ENCODE measurements at regions not wholly inside any gene's neighbourhood (a gene's known extent, or its start where the extent isn't known, plus 50 kb on each side); places are given as distances from the start of the nearest gene placed in this dataset.
A peak's percentile ranks its signal among the peaks of the same experiment; 100 is the strongest.

DNA sequence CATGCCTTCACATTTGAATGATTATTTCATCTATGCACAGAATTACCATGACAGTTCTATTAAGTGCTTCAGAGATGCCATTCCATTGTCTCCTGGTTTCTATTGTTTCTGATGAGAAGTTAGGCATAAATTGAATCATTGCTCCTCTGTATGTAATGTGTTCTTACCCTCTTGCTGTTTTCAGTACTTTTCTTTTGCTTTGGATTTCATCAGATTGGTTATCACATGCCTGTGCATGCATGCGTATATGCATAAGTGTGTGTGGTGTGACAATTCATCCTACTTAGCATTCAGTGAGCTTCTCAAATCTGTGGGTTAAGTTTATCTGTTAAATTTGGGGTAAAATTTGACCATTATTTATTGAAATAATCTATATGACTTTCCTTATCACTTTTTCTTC, 263.3 kb upstream of the RND3 start:
- Histone ChIP-seq H3K4me2 (ENCODE audit: unreplicated experiment) (no peak overlapping the region), H3K79me2 (ENCODE audit: insufficient read depth) (no peaks in the 10 kb centered on the region), H4K20me1 (ENCODE audit: insufficient read depth) (no peaks in the 10 kb centered on the region), H2AFZ (no peak overlapping the region), H3K9me2 (ENCODE audit: insufficient read depth) (no peaks in the 10 kb centered on the region), H3K27me3 (replicated peaks; ENCODE audit: insufficient read depth) (no peaks in the 10 kb centered on the region), H3K27ac (no peak overlapping the region), H3K36me3 (ENCODE audit: low read depth) (no peaks in the 10 kb centered on the region), H3K4me1 (ENCODE audit: insufficient read depth) (no peaks in the 10 kb centered on the region), H3K9me3 (ENCODE audit: low read depth) (no peaks in the 10 kb centered on the region), H3K4me3 (no peak overlapping the region), H3F3A (ENCODE audit: insufficient read depth) (no peaks in the 10 kb centered on the region), H3K9ac (no peak overlapping the region)
- no peak for TF ChIP-seq EZH2 (IDR thresholded peaks at IDR 0.05; ENCODE audit: insufficient read depth, poor library complexity, severe bottlenecking)
- no peak for TF ChIP-seq EZH2phosphoT487 (IDR thresholded peaks at IDR 0.05; ENCODE audit: insufficient read depth, low read depth)
- WGBS, 2 experiments (ENCODE audit: low coverage in 1 of 2, low lambda C conversion rate in 2 of 2, missing lambda C conversion rate in 2 of 2): 100% methylated on average over 1 of the region's 1 CpG
- DNase-seq: no peak
- in situ Hi-C loops (cut with MboI): no loop called here

DNA sequence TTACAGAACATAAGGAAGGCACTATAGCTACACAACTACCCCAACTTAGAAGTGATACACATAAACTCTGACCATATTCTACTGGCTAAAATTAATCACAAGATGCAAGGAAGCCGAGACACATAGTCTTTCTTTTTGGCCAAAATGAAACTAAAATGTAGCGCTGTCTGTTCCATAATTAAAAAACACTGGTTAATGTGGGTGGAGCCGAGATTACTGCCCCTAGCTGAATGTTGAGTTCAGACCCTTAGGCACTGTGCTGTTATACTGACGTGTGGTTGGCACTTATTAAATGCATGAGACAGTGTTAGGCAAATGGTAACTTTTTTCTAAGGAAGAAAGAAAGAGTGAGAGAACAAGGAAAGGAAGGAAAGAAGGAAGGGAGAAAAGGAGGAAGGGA, 254.6 kb upstream of the RND3 start:
- H3K4me1 ChIP-seq (ENCODE audit: insufficient read depth): no peaks in the 10 kb centered on the region
- peak overlapping the region; percentile 88 for H2AFZ ChIP-seq
- peak overlapping the region; percentile 73 for H3K4me2 ChIP-seq (ENCODE audit: unreplicated experiment)
- in situ Hi-C loops (cut with MboI): no loop called here
- no peaks in the 10 kb centered on the region for H4K20me1 ChIP-seq (ENCODE audit: insufficient read depth)
- no peak overlapping the region for H3K27ac ChIP-seq
- H3K27me3 ChIP-seq (replicated peaks; ENCODE audit: insufficient read depth): no peaks in the 10 kb centered on the region
- no peaks in the 10 kb centered on the region for H3K79me2 ChIP-seq (ENCODE audit: insufficient read depth)
- H3K36me3 ChIP-seq (ENCODE audit: low read depth): no peaks in the 10 kb centered on the region
- peak overlapping the region; percentile 59 for H3K4me3 ChIP-seq
- no peaks in the 10 kb centered on the region for H3K9me3 ChIP-seq (ENCODE audit: low read depth)
- TF ChIP-seq EZH2 (IDR thresholded peaks at IDR 0.05; ENCODE audit: insufficient read depth, poor library complexity, severe bottlenecking) (no peak), EZH2phosphoT487 (IDR thresholded peaks at IDR 0.05; ENCODE audit: insufficient read depth, low read depth) (no peak)
- H3K9ac ChIP-seq: peak overlapping the region; percentile 37
- 43 to 62% methylated on average over 4 of the region's 4 CpGs for WGBS, 2 experiments (ENCODE audit: low coverage in 1 of 2, low lambda C conversion rate in 2 of 2, missing lambda C conversion rate in 2 of 2)
- no peaks in the 10 kb centered on the region for H3K9me2 ChIP-seq (ENCODE audit: insufficient read depth)
- H3F3A ChIP-seq (ENCODE audit: insufficient read depth): no peaks in the 10 kb centered on the region
- peak; percentile 13 for DNase-seq

DNA sequence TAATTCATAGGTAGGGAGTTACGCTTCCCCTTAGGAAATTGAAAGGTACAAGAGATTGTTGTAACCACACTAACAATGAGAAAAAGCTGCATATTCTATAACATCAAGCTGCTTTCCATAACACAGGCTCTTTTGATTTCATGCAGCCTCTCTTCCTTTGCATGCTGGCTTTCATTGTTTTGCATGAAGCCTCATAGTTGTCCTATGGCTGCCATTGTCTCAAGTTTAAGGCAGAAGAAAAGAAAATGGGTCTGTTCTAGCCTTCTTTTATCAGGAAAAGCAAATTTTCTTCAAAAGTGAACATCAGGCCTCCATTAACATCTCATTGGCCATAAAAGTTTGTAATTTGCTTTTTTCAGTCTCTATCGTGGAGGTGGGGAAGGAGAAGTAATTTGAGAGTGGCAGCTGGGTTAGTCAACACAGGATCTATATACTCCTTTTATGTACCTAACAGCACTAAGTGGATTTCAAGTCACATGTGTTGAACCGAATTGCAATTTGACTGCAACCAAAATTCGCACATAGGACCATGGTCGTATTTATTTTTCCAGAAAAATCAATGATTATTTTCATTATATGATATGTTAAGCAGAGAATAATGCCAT, 248.5 kb upstream of the RND3 start:
- 84 to 86% methylated on average over 5 of the region's 5 CpGs for WGBS, 2 experiments (ENCODE audit: low coverage in 1 of 2, low lambda C conversion rate in 2 of 2, missing lambda C conversion rate in 2 of 2)
- Histone ChIP-seq H3K79me2 (ENCODE audit: insufficient read depth) (no peaks in the 10 kb centered on the region), H3K9me3 (ENCODE audit: low read depth) (no peaks in the 10 kb centered on the region), H3K27ac (no peak overlapping the region), H3K4me3 (no peak overlapping the region), H3F3A (ENCODE audit: insufficient read depth) (no peaks in the 10 kb centered on the region; the same call in 1 of the 2 replicates), H2AFZ (no peak overlapping the region), H4K20me1 (ENCODE audit: insufficient read depth) (no peaks in the 10 kb centered on the region), H3K4me2 (ENCODE audit: unreplicated experiment) (no peak overlapping the region), H3K4me1 (ENCODE audit: insufficient read depth) (0 out of 2 replicates have a peak, but pooled peaks cover 11% of the 10 kb centered on the region), H3K27me3 (replicated peaks; ENCODE audit: insufficient read depth) (no peaks in the 10 kb centered on the region), H3K9me2 (ENCODE audit: insufficient read depth) (no peaks in the 10 kb centered on the region), H3K9ac (no peak overlapping the region), H3K36me3 (ENCODE audit: low read depth) (no peaks in the 10 kb centered on the region)
- TF ChIP-seq EZH2 (IDR thresholded peaks at IDR 0.05; ENCODE audit: insufficient read depth, poor library complexity, severe bottlenecking) (no peak), EZH2phosphoT487 (IDR thresholded peaks at IDR 0.05; ENCODE audit: insufficient read depth, low read depth) (no peak)
- in situ Hi-C loops (cut with MboI): no loop called here
- DNase-seq: no peak

DNA sequence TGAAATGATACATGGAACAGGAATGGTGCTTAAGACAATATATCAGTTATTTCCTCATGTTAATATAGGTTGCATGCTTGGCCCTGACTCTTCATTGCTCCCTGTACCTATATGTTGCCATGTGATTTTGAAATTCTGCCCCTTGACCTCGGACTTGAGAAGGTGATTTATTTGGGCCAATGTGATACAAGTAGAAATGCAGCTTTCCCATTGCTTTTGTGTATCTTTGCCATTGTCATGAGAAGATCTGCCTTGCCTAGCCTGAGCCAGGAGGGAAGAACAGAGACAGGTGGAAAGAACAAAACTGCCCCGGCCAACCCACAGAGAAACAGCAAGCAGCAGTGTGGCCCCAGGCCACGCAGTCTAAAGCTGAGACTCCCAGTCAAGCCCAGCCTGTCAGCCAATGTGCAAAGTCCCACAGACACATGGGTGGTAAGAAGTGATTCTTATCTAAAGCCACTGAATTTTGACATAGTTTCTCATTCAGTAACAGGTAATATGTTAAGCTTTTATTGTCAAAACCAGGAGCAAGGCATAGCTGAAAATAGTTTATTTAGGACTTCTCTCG, 245.7 kb upstream of the RND3 start:
- no peak overlapping the region for H3K9ac ChIP-seq
- H3K27ac ChIP-seq: no peak overlapping the region
- in situ Hi-C loops (cut with MboI): no loop called here
- no peaks in the 10 kb centered on the region for H3K9me2 ChIP-seq (ENCODE audit: insufficient read depth)
- no peak overlapping the region for H3K4me3 ChIP-seq
- no peaks in the 10 kb centered on the region; the same call in 1 of the 2 replicates for H3F3A ChIP-seq (ENCODE audit: insufficient read depth)
- no peak overlapping the region for H3K4me2 ChIP-seq (ENCODE audit: unreplicated experiment)
- H3K4me1 ChIP-seq (ENCODE audit: insufficient read depth): peaks cover 18% of the 10 kb centered on the region; the same call in 1 of the 2 replicates
- no peaks in the 10 kb centered on the region for H3K9me3 ChIP-seq (ENCODE audit: low read depth)
- no peaks in the 10 kb centered on the region for H3K27me3 ChIP-seq (replicated peaks; ENCODE audit: insufficient read depth)
- no peak overlapping the region for H2AFZ ChIP-seq
- H3K79me2 ChIP-seq (ENCODE audit: insufficient read depth): no peaks in the 10 kb centered on the region
- DNase-seq: no peak
- no peak for TF ChIP-seq EZH2 (IDR thresholded peaks at IDR 0.05; ENCODE audit: insufficient read depth, poor library complexity, severe bottlenecking)
- no peak for TF ChIP-seq EZH2phosphoT487 (IDR thresholded peaks at IDR 0.05; ENCODE audit: insufficient read depth, low read depth)
- 64 to 75% methylated on average over 4 of the region's 4 CpGs for whole genome bisulfite sequencing, 2 experiments (ENCODE audit: low coverage in 1 of 2, low lambda C conversion rate in 2 of 2, missing lambda C conversion rate in 2 of 2)
- H3K36me3 ChIP-seq (ENCODE audit: low read depth): no peaks in the 10 kb centered on the region
- no peaks in the 10 kb centered on the region for H4K20me1 ChIP-seq (ENCODE audit: insufficient read depth)
